Skin epidermis (tissue), 12 donors: ENCODE measurements at regions not wholly inside any gene's neighbourhood (a gene's known extent, or its start where the extent isn't known, plus 50 kb on each side); places are given as distances from the start of the nearest gene placed in this dataset.

Experiments used
- H3K27ac ChIP-seq, 21 experiments: fragments of 200-600 bp; sonication (generic) in 11 of 21; one replicate each; pipeline ENCODE4 v1.5.0; 2020; ENCODE audit warnings: mild to moderate bottlenecking in 3 of 21, inconsistent platforms in 2 of 21, moderate library complexity in 2 of 21
- H3K4me3 ChIP-seq, 7 experiments: fragments of 200-600 bp; sonication (generic) in 2 of 7; one replicate each; pipeline ENCODE4 v1.5.0; 2020; ENCODE audit warnings: inconsistent platforms in 2 of 7, mild to moderate bottlenecking in 2 of 7, moderate library complexity in 1 of 7

DNA sequence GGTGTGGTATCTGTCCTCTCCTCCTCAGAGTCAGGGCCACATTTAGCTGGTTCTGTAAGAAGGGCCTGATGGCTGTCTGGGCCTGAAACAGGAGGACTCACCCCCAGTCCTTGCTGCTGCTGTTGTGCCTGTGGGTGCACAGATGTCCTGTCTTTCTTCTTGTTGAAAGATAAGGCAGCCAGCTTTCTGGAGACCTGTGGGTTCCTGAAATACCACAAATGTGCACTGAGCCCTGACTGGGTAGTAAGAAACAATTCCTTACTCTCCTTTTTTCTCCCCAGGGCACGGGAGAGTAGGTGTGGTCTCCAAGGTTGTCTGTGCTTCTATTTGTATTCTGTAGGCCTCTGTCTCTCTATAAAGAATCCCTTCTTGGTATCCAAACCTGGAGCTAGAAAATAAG, 96.2 kb upstream of the DLX2 start:
- peak overlapping the region in 3 of 21 experiments; percentile 22 to 61 (median 32) for H3K27ac ChIP-seq
- H3K4me3 ChIP-seq = no peak overlapping the region

DNA sequence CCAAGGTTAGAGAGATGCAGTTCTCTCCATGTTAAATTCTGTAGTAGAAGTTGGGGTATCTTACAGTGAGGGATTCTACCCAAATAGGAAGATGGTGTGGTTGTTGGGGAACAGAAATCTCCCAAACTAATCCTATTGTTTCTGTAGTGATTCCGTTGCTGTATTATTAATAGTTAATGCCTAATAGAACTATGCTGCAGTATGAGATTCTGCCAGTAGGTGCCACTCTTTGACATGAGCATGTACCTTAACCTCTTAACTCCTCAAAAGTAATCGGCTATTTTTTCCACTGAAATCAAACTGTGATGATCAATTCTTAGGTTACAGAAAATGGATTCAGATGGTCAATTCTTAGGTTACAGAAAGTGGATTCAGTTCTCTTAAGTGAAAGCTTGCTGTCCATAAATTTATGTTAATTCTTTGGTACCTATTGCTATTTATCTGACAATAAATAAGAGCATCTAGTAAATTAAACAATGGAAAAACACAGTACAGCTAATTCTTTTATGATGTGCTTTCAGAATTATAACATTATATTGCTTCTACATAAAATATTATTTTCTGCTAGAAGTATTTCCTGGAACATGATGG, 97.9 kb upstream of the DLX2 start:
- Histone ChIP-seq H3K27ac (no peak overlapping the region), H3K4me3 (no peak overlapping the region)

DNA sequence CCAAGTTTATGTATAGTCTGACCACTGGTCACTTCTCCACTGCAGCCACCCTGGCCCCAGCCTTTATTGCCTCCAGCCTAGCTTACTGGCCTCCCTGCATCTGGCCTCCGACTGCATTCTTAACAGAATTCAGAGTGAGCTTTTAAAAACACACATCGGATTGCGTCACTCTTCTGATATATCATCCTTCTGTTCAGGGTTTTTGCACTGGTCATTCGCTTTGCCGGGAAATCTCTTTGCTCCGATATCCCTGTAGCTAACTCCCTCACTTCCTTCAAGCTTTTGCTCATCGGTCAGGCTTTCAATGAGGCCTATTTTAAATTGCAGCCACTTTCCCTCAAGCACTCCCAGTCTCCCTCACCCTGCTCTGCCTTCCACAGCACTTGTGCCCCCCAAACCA, 101.6 kb upstream of the DLX2 start:
- Histone ChIP-seq H3K4me3 (no peak overlapping the region), H3K27ac (no peak overlapping the region)

DNA sequence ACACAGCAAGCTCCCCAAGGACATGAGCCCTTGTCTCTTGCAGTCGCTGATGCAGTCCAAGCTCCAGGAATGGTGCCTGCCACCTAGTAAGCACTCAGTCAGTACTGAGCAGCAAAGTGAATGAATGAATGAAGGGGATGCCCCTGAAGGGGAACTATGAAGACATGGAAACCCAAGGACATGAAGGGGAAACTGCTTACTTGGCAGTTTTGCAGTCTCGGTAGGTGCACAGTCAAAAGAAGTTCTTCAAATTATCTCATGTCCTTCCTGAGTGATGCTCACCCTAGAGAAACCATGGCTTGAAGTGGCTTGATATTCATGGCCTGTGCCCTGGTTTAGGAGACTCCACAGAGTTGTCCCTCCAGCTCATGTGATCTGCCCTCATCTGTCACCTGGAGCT, 102.1 kb upstream of the DLX2 start:
- no peak overlapping the region for H3K4me3 ChIP-seq
- no peak overlapping the region for H3K27ac ChIP-seq

DNA sequence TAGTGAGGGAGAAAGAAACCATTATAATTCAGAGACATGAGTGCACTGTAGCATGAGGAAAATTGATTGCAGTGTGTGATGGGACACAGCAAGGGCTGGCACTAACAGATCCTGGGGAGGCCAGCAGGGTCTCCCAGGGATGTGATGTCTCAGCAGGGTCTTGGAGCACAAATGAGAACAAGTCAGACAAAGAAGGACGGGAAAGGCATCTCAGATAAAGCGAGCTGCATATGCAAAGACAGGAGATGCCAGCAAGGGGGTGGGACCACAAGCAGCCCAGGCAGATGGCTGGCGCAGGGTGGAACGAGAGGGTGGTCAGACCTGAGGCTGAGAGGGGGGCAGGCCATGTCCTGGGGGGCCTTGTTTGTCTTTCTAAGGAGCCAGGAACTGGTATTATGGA, 102.6 kb upstream of the DLX2 start:
- Histone ChIP-seq H3K27ac (no peak overlapping the region), H3K4me3 (no peak overlapping the region)

DNA sequence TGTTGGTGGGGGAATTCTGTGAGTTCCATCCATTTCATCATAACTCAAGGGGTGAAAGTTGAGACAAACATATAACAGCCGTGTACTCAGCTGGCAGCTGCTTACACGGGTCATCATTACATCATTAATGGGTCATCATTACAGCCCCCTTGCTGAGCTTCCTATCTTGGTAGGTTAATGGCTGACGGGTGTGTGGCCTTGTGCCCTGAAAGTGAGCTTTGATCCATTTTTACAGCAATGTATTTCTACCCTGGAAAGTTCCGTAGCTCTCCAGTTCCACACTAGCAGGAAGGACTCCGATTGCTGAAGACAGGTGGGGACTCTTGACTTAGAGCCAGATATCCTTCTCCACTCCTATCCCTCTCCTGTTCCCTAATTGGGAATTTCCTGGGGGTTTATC, 105.2 kb upstream of the DLX2 start:
- Histone ChIP-seq H3K4me3 (no peak overlapping the region), H3K27ac (no peak overlapping the region)

DNA sequence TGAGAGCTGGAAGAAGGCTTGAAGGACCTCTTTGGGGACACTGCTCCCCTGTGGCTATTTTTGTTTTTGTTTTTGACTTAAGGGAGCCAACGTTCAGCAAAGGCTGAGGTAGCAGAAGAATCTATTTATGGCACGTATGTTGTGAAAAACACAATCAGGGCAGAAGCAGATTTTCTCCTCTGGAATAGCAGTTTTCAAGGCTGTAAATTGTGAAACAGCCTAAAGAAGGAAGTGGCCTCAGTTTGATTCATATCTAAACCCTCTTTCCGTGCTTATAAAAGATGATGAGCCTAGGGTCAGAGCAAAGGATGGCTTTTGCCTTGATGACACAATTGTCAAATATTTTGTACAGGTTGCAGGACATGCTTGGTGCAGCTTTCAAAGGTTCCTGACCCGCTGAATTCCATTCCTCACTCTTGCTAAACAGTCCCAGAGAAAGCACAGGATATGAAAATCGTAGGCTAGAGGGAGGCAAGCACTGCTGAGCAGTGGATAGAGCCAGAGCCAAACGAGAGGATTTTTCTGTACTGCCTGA, 106.2 kb upstream of the DLX2 start:
- no peak overlapping the region for H3K27ac ChIP-seq
- H3K4me3 ChIP-seq = no peak overlapping the region

DNA sequence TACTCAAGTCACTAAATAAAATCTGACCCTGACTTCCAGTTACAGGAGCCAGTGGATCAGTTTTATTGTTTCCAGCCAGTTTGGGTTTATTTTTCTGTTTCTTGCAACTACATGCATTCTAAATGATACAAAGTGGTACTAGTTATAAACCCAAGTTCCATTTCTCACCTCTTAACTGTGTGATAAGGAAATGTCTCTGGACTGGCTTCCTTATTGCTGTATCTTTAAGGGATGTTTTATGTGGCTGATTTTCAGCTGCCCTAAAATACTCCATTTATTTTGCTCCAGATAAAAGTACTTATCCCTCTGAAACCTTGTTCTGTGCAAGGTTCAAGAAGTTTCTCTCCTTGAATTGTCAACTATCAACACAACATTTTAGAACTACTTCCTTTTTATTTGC, 107.9 kb upstream of the DLX2 start:
- H3K27ac ChIP-seq = no peak overlapping the region
- no peak overlapping the region for H3K4me3 ChIP-seq

DNA sequence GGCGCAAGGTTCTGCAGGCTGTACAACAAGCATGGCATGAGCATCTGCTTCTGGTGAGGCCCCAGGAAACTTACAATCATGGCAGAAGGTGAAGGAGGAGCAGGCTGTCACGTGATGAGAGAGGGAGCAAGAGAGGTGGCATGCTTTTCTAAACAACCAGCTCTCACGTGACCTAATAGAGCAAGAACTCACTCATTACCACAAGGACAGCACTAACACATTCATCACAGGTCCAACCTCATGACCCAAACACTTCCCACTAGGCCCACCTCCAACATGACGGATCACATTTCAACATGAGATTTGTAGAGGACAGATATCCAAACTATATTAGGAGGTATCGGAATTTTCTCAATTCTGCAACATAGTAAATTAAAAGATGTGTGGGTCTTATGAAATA, 108.8 kb upstream of the DLX2 start:
- no peak overlapping the region for H3K4me3 ChIP-seq
- H3K27ac ChIP-seq = no peak overlapping the region

DNA sequence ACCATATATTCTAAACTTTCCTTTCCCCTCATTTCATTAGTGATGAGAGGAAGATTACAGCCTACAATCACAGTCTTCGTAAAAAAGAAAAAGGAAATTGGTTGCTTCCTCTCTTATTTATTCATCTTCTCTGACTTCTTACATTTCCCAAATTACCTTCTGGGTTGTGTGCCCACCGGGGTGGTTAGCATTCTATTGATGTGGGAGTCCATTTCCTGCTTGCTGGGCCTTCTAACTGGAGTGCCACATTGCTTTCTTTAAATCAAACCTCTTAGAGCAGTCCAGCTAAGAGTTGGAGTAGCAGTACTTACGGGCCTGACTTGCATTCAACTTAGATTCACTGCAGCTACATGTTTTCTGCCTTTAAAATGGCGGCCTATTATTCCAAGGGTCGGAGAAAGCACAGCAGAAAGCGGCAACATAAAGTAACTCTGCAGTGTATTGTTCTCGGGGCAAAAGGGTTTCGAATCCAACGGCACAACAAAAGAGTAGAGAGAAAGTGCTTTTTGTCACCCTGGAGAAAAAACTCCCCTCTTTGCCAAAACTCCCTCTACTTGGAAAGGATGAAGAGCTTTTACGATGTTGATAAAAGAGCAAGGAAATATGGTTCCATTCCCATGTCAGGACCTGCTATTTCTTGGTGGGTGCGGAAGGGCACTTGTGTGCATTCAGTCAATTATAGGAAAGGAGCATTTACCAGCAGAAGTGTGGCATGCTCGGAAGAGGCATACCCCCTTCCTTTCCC, 110.6 kb upstream of the DLX2 start:
- Histone ChIP-seq H3K4me3 (no peak overlapping the region), H3K27ac (peak overlapping the region in 2 of 21 experiments; percentile 33 to 65)

DNA sequence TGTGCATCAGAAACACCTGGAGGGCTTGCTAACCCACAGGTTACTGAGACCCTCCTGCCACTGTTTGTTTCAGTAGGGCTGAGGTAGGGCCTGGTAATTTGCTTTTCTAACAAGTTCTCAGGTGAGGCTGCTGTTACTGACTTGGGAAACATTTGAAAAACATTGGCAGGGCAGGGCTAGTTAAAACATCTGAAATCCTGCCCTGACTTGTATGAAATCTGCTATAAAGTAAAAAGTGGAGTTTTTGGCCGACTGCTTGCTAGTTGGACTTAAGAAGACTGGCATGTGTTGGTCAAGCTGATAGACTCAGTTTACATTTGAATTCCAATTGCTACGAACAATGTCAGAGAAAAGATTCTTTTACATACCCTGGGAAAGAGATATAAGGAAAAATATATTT, 111.6 kb upstream of the DLX2 start:
- peak overlapping the region in 1 of 21 experiments; percentile 65 for H3K27ac ChIP-seq
- H3K4me3 ChIP-seq = no peak overlapping the region

DNA sequence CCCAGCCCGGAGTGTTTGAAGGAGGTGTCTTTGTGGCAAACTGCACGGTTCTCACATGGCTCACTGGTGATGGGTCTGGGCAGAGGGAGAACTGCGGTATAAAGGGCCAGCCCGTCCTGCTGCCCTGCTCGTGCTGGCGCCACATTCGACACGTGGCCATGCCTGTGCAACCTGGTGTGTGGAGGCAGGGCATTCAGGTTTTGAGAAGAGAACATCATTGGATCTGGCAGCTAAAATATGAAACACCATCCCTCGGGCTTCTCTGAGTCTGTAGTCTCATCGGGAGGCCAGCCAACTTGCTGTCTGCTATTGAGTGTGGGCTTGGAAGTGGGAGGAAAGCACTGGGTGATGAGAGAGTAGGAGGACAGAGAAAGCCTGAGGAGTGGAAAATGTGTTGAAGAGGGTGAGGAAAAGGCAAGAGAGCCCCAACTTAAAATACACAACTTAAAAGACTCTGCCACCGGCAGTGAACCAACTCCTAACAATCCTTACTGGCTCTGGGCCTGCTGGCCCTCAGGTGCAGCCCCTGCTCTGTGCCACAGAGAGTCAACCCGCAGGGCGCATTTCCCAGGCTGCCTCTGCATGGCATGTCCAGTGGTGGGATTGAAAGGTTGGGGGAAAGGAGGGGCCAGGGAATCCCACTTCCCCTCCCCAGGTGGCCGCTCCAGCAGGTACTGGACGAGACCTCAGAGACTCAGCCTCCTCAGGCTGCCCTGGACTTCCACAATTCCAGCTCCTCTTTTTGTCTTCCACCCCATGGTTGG, 112.7 kb upstream of the DLX2 start:
- peak overlapping the region in 10 of 21 experiments; percentile 5 to 74 (median 34) for H3K27ac ChIP-seq

DNA sequence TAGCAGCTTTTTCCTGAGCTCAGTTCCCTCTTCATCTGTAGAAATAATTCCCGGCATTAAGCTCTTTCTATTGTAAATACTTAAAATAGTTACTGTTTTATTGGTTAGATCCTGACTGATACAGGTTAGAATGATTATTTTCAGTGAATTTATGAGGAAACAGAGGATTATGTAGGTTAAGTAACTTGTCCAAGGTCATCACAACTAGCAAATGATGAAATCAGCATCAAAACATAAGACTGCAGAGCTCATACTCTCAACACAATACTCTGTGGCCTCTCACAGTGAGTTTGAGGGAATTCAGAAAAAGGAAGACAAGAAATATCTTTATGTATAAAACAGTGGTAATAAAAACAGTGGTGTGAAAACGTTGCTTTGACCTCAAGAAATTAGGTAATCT, 113.2 kb upstream of the DLX2 start:
- peak overlapping the region in 10 of 21 experiments; percentile 5 to 74 (median 34) for H3K27ac ChIP-seq

More for the DNA sequence above, 112.7 kb upstream of the DLX2 start:
- no peak overlapping the region for H3K4me3 ChIP-seq

DNA sequence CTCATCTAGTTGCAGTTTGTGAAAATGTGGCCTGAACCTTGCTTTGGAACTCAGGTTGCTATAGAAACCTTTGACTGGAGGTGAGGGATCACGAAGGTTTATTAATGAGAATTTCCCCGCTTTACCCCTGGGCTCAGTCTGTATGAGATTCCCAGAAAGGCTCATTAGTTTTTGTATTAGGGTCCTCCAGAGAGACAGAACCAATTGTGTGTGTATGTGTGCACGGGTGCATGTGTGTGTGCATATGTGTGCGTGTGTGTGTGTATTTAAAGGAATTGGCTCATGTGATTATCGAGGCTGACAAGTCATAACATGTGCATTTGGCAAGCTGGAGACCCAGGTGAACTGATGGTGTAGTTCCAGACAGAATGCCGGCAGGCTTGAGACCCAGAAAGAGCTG, 113.8 kb upstream of the DLX2 start:
- Histone ChIP-seq H3K27ac (peak overlapping the region in 2 of 21 experiments; percentile 26 to 74), H3K4me3 (no peak overlapping the region)

More for the DNA sequence above, 113.2 kb upstream of the DLX2 start:
- H3K4me3 ChIP-seq = no peak overlapping the region

DNA sequence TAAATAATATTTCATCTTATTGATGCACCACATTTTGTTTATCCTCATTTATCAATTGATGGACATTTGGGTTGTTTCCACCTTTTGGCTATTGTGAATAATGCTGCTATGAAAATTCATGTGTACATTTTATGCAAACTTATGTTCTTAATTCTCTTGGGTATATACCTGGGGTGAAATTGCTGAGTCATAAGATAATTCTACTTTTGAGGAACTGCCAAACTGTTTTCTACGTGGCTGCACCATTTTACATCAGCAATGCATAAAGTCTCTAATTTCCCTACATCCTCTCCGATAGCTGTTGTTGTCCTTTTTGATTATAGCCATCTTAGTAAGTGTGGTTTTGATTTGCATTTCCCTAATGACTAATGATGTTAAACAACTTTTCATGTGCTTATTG, 116.5 kb upstream of the DLX2 start:
- no peak overlapping the region for H3K27ac ChIP-seq
- no peak overlapping the region for H3K4me3 ChIP-seq

DNA sequence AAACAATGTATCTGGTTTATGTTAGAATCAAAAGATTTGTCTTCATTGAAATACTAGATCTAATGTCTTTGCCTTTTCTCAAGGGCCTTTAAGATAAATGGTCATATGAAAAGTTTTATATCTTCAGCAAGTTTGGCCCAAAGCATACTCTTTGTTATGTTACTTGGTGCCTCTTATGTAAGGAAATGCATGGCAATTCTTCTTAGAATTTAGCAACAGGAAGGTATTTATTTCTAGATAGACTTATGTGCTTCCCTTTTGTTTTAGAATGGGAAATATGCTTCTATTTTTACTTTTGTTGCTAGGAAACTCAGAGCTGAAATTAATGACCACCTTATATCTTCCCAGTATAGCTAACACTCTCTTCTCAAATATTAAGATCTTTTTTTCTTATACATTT, 117.4 kb upstream of the DLX2 start:
- H3K27ac ChIP-seq = no peak overlapping the region

DNA sequence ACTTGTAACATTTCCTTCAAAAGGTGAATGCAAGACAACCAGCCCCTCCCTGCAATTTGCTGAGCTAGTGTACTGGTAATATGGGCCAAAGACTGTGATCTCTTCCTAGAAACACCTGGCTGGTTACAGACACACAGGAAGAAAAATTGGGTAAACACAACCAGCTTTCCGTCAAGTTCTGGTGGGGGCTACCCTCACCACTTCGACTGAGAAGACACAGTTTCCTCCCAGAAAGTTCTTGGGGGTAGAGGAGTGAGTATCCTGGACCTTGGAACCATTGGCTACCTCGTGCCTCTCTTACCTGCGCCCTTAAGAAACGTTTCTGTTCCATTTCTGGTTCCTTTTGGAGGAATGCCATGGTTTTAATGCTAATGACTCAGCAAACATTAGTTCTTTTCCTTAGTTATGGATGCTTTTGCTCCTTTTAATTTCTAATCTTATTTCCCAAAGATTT, 120.9 kb upstream of the DLX2 start:
- Histone ChIP-seq H3K4me3 (no peak overlapping the region), H3K27ac (no peak overlapping the region)

More for the DNA sequence above, 117.4 kb upstream of the DLX2 start:
- H3K4me3 ChIP-seq = no peak overlapping the region

DNA sequence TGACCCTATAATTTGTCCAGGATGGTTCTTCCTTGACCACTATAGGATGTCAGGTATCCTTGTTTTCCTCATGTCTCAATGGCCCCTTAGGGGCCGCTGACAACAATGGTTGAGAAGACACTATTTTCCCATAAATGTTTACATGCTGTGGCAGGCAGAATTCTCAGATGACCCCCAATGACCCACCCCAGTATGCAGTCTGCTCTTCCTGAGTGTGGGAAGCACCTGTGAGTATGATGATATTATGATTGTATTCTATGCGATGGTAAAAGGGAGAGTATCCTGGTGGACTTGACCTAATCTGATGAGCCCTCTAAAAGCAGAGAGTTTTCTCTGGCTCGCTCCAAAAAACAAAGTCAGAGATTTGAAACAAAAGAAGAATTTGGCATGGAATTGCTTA, 123.1 kb upstream of the DLX2 start:
- peak overlapping the region in 1 of 21 experiments; percentile 41 for H3K27ac ChIP-seq
- H3K4me3 ChIP-seq = no peak overlapping the region

DNA sequence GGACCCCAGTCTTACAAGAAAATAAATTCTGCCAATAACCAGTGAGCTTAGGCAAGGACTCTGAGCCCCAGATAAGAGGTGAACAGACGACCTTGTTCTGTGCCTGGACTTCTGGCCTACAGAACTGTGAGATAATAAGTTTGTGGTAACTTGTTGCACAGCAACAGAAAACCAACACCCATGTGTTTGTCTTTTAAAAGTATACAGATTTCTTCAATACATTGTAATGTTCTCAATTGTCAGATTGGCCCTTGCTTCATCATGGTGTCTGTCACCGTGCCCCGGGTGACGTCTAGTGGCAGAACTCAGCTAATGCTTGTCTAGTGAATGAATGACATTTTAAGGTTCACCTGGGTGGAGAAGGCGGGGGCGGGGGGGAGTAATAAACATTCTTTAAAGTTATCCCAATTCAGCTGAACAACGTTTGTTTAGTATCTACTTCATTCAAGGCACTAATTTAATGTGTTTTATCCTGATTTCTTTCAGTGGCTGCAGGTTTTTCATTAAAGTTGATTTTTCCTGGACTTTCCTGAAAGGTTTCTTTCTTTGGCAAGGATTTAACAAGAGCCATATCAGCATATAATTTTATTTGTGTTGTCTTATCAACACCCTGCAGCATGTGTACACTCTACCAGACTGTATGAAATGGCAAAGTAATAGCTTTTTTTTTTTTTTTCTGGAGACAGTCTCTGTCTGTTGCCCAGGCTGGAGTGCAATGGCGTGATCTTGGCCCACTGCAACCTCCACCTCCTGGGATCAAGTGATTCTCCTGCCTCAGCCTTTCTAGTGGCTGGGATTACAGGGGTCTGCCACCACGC, 123.8 kb upstream of the DLX2 start:
- Histone ChIP-seq H3K27ac (peak overlapping the region in 2 of 21 experiments; percentile 38 to 41), H3K4me3 (no peak overlapping the region)

DNA sequence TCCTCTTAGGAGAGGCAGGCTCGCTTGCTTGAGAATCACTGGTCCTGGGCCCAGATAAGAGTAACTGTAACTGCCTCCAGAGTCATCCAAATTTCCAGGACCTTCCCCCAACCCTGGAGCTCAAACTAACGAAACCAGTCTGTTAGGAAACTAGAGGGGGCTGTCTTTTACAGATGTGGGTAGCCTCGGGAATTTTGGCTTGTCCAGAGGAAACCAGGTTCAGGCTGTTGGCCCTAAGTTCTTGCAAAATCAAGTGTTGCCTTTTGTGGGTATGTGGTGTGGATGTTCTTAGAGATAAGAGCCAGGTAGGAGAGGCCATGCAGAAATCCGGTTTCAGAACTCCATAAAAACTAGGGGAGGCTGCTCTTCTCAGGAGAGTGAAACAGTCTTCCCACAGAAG, 125.0 kb upstream of the DLX2 start:
- peak overlapping the region in 10 of 21 experiments; percentile 0 to 76 (median 39) for H3K27ac ChIP-seq

More for the DNA sequence above, 125.0 kb upstream of the DLX2 start:
- H3K4me3 ChIP-seq = no peak overlapping the region
